ENCODE measurements at regions not wholly inside any gene's neighbourhood (a gene's known extent, or its start where the extent isn't known, plus 50 kb on each side); places are given as distances from the start of the nearest gene placed in this dataset.
"Not testable (repeated sequence)": the region's sequence is repeated elsewhere in the genome, so short reads cannot be mapped to it uniquely, and the experiment has no call there.

- DNase-seq (ENCODE audit: extremely low read depth in 1 of 11, low read depth in 9 of 11, low spot score in 4 of 11): no peak
Measured at GRCh38 chr14:95818581-95818980, 58.1 kb upstream of the TUNAR start.

- no peak for DNase-seq (ENCODE audit: extremely low read depth in 1 of 11, low read depth in 9 of 11, low spot score in 4 of 11)
Measured at GRCh38 chr14:95817271-95817670, 59.4 kb upstream of the TUNAR start.

GRCh38 chr14:95816539-95816938, 60.1 kb upstream of the TUNAR start:
- DNase-seq (ENCODE audit: extremely low read depth in 1 of 11, low read depth in 9 of 11, low spot score in 4 of 11): peak in 3 of 11 donors; percentile 11 to 18 (median 11)

GRCh38 chr14:95815226-95815690, 61.4 kb upstream of the TUNAR start:
- no peak for DNase-seq (ENCODE audit: extremely low read depth in 1 of 11, low read depth in 9 of 11, low spot score in 4 of 11)

- DNase-seq (ENCODE audit: extremely low read depth in 1 of 11, low read depth in 9 of 11, low spot score in 4 of 11): no peak
Measured at GRCh38 chr14:95814363-95815225, 62.0 kb upstream of the TUNAR start.

DNA sequence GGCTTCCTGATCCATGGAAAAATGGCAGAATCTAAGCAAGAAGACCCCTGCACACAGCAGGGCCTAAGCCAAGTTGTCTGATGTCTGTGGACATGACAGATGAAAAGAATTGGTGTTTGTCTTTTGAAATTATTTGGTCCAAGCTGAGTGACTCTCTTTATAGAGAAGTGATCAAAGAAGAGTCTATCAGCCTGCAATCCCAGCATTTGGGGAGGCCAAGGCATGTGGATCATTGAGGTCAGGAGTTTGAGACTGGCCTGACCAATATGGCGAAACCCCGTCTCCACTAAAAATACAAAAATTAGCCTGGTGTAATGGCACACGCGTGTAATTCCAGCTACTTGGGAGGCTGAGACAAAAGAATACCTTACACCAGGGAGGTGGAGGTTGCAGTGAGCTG, 64.8 kb upstream of the TUNAR start:
- no peak for DNase-seq (ENCODE audit: extremely low read depth in 1 of 11, low read depth in 9 of 11, low spot score in 4 of 11)

GRCh38 chr14:95808371-95808770, 68.3 kb upstream of the TUNAR start:
- no peak for DNase-seq (ENCODE audit: extremely low read depth in 1 of 11, low read depth in 9 of 11, low spot score in 4 of 11)

GRCh38 chr14:95796788-95797187, 79.8 kb upstream of the TUNAR start:
- DNase-seq (ENCODE audit: extremely low read depth in 1 of 11, low read depth in 9 of 11, low spot score in 4 of 11): no peak

DNA sequence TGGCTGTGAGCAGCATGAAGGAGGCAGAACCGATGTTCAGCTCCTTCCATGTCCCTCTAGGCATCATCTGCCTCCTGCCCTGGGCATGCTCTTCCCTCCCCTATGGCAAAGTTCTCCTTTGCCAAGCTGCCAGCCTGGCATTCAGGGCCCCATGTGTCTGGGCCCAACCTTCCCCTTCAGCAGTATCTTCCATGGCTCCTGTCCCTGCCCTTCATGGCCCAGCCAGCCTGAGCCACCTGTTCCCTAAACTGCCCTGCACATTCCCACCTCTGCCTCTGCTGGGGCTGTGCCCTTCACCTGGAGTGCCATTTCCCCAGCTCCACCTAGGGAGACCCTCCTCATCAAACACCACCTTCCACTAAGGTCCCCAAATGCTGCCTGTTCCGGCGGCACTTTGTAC, 74.0 kb upstream of the TCL1A start:
- no peak for DNase-seq (ENCODE audit: extremely low read depth in 1 of 11, low read depth in 9 of 11, low spot score in 4 of 11)

DNA sequence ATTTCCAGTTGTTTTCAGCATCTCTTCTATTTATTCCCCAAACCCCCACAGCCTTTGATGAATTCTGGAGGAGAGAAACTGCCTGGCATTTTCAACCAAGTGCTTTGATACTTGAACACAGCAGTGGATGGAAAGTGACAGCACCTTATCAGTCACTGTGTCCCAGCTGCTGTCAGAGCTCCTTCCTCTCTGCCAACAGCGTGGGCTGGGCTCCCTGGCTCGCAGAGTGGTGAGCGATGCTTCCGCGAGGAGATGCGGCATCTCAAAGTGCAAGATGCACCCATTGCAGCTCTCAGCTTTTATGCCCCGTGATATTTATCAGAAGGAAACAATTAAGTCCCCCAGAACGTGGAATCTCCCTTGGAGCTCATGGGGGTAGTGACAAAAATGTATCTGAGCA, 72.6 kb upstream of the TCL1A start:
- no peak for DNase-seq (ENCODE audit: extremely low read depth in 1 of 11, low read depth in 9 of 11, low spot score in 4 of 11)

GRCh38 chr14:95784137-95784536, 70.2 kb upstream of the TCL1A start:
- DNase-seq (ENCODE audit: extremely low read depth in 1 of 11, low read depth in 9 of 11, low spot score in 4 of 11): peak; percentile 24 to 72 (median 59)

DNA sequence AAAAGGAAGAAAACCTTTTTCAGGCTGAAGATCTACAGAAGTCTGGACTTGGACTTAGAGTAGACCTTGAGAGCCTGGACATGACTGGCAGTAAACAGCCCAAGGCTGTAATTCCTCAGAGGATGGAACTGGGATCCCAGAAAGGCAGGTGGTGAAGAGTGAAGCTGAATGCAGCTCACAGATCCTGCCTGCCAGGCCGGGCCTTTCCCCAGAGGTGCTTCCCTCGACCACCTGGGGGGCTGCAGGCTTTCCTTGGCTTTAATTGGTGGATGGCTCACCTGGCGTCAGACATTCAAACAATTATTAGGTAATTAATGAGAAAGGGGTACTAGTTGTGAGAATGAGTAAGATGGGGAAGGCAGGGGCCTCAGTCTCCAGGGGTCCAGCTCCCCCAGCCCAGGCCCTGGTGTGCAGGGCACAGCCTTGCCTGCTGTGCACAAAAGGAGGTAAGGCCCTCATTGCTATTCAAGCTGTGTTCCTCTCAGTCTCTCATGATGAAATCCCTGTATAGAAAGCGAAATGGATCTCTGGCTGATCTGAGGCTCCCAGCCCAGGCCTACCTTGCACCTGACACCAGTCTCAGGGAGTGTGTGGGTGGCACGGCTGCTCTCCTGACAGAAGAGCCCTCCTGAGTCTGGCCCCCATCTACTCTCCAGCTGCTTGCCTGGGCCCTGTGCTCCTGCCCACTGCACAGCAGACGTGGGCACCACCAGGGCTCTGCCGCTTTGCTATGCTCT, 63.0 kb upstream of the TCL1A start:
- DNase-seq (ENCODE audit: extremely low read depth in 1 of 11, low read depth in 9 of 11, low spot score in 4 of 11): no peak

- peak in 6 of 11 donors; percentile 19 to 49 (median 32) for DNase-seq (ENCODE audit: extremely low read depth in 1 of 11, low read depth in 9 of 11, low spot score in 4 of 11)
Measured at GRCh38 chr14:95774265-95775160, 60.6 kb upstream of the TCL1A start.

GRCh38 chr14:95770777-95771176, 56.9 kb upstream of the TCL1A start:
- DNase-seq (ENCODE audit: extremely low read depth in 1 of 11, low read depth in 9 of 11, low spot score in 4 of 11): no peak

DNA sequence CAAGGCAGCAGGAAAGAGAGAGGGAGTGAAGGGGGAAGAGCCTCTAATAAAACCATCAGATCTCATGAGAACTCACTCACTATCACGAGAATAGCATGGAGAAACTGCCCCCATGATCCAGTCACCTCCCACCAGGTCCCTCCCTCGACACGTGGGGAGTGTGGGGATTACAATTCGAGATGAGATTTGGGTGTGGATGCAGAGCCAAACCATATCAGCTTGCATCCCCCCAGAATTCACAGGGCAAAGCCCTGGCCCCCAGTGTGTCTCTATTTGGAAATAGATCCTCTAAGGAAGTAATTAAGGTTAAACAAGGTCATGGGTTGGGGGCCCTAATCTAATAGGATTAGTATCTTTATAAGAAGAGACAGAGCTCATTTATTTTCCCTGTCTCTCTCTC, 56.1 kb upstream of the TCL1A start:
- DNase-seq (ENCODE audit: extremely low read depth in 1 of 11, low read depth in 9 of 11, low spot score in 4 of 11): no peak

GRCh38 chr14:95769431-95769830, 55.5 kb upstream of the TCL1A start:
- DNase-seq (ENCODE audit: extremely low read depth in 1 of 11, low read depth in 9 of 11, low spot score in 4 of 11): not testable (repeated sequence)

GRCh38 chr14:95765051-95765450, 51.1 kb upstream of the TCL1A start:
- no peak for DNase-seq (ENCODE audit: extremely low read depth in 1 of 11, low read depth in 9 of 11, low spot score in 4 of 11)

- no peak for DNase-seq (ENCODE audit: extremely low read depth in 1 of 11, low read depth in 9 of 11, low spot score in 4 of 11)
Measured at GRCh38 chr14:95763875-95764274, 50.0 kb upstream of the TCL1A start.
